Erythroblast (primary cell): ENCODE measurements at regions not wholly inside any gene's neighbourhood (a gene's known extent, or its start where the extent isn't known, plus 50 kb on each side); places are given as distances from the start of the nearest gene placed in this dataset.
"Not testable (repeated sequence)": the region's sequence is repeated elsewhere in the genome, so short reads cannot be mapped to it uniquely, and the experiment has no call there.

ENCODE experiments used
- GATA1 ChIP-seq: IDR thresholded peaks from 2 replicates; pipeline ENCODE4 v1.6.1; 2011; ENCODE audit warnings: low read depth, mild to moderate bottlenecking, control low read depth, low read length, moderate library complexity
- POLR2A ChIP-seq: IDR thresholded peaks from 2 replicates; pipeline ENCODE4 v1.6.1; 2011; ENCODE audit warnings: mild to moderate bottlenecking, low read length

GRCh38 chr7:145418481-145418880, 582.6 kb upstream of the TPK1 start:
- not testable (repeated sequence) for TF ChIP-seq POLR2A, GATA1
